Astrocyte (in vitro differentiated cells and primary cell): ENCODE measurements at regions not wholly inside any gene's neighbourhood (a gene's known extent, or its start where the extent isn't known, plus 50 kb on each side); places are given as distances from the start of the nearest gene placed in this dataset.
A peak's percentile ranks its signal among the peaks of the same experiment; 100 is the strongest.

Experiments
- DNase-seq: peaks from one replicate; pipeline ENCODE4 v3.0.0-alpha.2; 2010; ENCODE audit warnings: low read depth
- FAIRE-seq: peaks from 2 replicates; lab custom pipeline; 2011; peaks lifted over from hg19 to GRCh38; lab: Jason Lieb, UNC
- H2AFZ ChIP-seq: 2 replicates; pipeline ENCODE4 v1.6.0; 2012; ENCODE audit warnings: low read depth, low read length, inconsistent platforms
- H3K27ac ChIP-seq: 2 replicates; pipeline ENCODE4 v1.5.1; 2011; ENCODE audit warnings: low read depth, low read length, inconsistent platforms
- H3K27me3 ChIP-seq: 2 replicates; pipeline ENCODE4 v1.6.0; 2011; ENCODE audit warnings: low read length, inconsistent platforms; ENCODE audit not compliant: insufficient read depth
- H3K36me3 ChIP-seq: 2 replicates; pipeline ENCODE4 v1.5.1; 2011; ENCODE audit warnings: low read length, inconsistent platforms; ENCODE audit not compliant: insufficient read depth
- H3K4me1 ChIP-seq: 2 replicates; pipeline ENCODE4 v1.5.1; 2011; ENCODE audit warnings: low read length, inconsistent platforms; ENCODE audit not compliant: insufficient read depth
- H3K4me2 ChIP-seq: 2 replicates; pipeline ENCODE4 v1.6.0; 2012; ENCODE audit warnings: low read length, inconsistent platforms
- H3K4me3 ChIP-seq: 2 replicates; pipeline ENCODE4 v1.5.1; 2011; ENCODE audit warnings: low read depth, mild to moderate bottlenecking, low read length, inconsistent platforms; ENCODE audit not compliant: insufficient read depth
- H3K79me2 ChIP-seq: 2 replicates; pipeline ENCODE4 v1.6.0; 2012; ENCODE audit warnings: mild to moderate bottlenecking, low read length, inconsistent platforms; ENCODE audit not compliant: insufficient read depth
- H3K9ac ChIP-seq: 2 replicates; pipeline ENCODE4 v1.6.0; 2012; ENCODE audit warnings: mild to moderate bottlenecking, low read length, inconsistent platforms
- H3K9me3 ChIP-seq: 2 replicates; pipeline ENCODE4 v1.5.1; 2012; ENCODE audit warnings: low read depth, mild to moderate bottlenecking, low read length, inconsistent platforms; ENCODE audit not compliant: insufficient read depth
- H4K20me1 ChIP-seq: 2 replicates; pipeline ENCODE4 v1.6.0; 2012; ENCODE audit warnings: low read length, inconsistent platforms; ENCODE audit not compliant: insufficient read depth
- H3K27ac Mint-ChIP-seq: one replicate; pipeline ENCODE4 v1.8.0; 2021; ENCODE audit warnings: mild to moderate bottlenecking, mixed read lengths; ENCODE audit not compliant: unreplicated experiment
- H3K27me3 Mint-ChIP-seq: one replicate; pipeline ENCODE4 v1.8.0; 2021; ENCODE audit warnings: low read depth, mixed read lengths; ENCODE audit not compliant: unreplicated experiment
- H3K36me3 Mint-ChIP-seq: one replicate; pipeline ENCODE4 v1.8.0; 2021; ENCODE audit warnings: low read depth, mixed read lengths; ENCODE audit not compliant: unreplicated experiment
- H3K4me1 Mint-ChIP-seq: one replicate; pipeline ENCODE4 v1.8.0; 2021; ENCODE audit warnings: low read depth, mixed read lengths; ENCODE audit not compliant: unreplicated experiment
- H3K4me3 Mint-ChIP-seq: one replicate; pipeline ENCODE4 v1.8.0; 2021; ENCODE audit warnings: mild to moderate bottlenecking, moderate library complexity, mixed read lengths; ENCODE audit not compliant: unreplicated experiment
- H3K9me3 Mint-ChIP-seq: one replicate; pipeline ENCODE4 v1.8.0; 2021; ENCODE audit warnings: mild to moderate bottlenecking, mixed read lengths; ENCODE audit not compliant: unreplicated experiment
- CTCF ChIP-seq: IDR thresholded peaks from 2 replicates; pipeline ENCODE4 v1.5.1; 2011; ENCODE audit warnings: low read depth, mild to moderate bottlenecking, inconsistent platforms, low read length, moderate library complexity; ENCODE audit not compliant: insufficient read depth
- EZH2 ChIP-seq: IDR thresholded peaks from 2 replicates; pipeline ENCODE4 v1.6.1; 2012; ENCODE audit warnings: mild to moderate bottlenecking, low read length, inconsistent platforms; ENCODE audit not compliant: insufficient read depth

- Mint-ChIP-seq H3K27me3 (peaks cover 45% of the 10 kb centered on the region), H3K27ac (no peak overlapping the region), H3K4me3 (no peak overlapping the region), H3K4me1 (no peaks in the 10 kb centered on the region), H3K36me3 (no peaks in the 10 kb centered on the region), H3K9me3 (peaks cover 4% of the 10 kb centered on the region)
- no peaks in the 10 kb centered on the region for H3K36me3 ChIP-seq
- H3K27me3 ChIP-seq: no peaks in the 10 kb centered on the region
- no peaks in the 10 kb centered on the region for H3K79me2 ChIP-seq
- FAIRE-seq (no peak), DNase-seq (no peak)
- no peak overlapping the region for H2AFZ ChIP-seq
- H3K9me3 ChIP-seq: no peaks in the 10 kb centered on the region
- H3K4me3 ChIP-seq: no peak overlapping the region
- no peak overlapping the region for H3K9ac ChIP-seq
- H4K20me1 ChIP-seq: no peaks in the 10 kb centered on the region
- no peaks in the 10 kb centered on the region for H3K4me1 ChIP-seq
- no peak overlapping the region for H3K27ac ChIP-seq
- H3K4me2 ChIP-seq: no peak overlapping the region
- TF ChIP-seq CTCF (no peak), EZH2 (no peak)
Measured at GRCh38 chr14:104472073-104472472, 107.5 kb upstream of the C14orf180 start.

DNA sequence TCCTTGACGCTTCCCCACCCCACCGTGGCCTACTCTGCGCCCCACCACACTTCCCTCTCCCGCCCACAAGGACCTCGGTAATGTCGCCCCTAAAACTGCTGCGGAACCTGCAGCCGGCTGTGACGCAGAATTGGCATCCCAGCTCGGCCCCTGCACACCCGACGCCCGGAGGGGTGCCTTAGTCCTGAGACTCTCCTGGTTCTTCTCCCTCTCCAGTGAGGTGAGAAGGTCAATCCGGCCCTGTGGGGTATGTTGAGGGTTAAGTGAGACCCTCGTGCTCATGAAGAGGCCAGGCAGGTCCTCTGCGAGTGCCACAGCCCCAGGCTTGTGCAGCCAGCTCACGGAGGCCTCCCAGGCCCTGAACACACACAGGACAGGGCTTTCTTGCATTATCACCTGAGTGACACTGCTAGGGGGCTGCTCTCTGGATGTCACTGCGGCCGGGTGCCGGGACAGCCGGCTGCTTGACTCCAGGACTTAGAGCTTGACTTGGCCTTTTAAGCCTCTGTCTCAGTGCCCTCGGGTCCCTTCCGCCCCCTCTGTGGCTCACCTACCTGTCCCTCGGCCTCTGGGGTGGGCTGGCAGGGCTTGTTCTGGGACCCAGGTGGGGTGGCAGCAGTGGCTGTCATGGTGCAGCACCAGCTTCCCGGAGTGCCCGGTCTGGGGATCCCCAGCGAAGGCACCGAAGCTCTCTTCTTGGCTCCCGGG is 106.9 kb upstream of the C14orf180 start:
- Histone ChIP-seq H3K4me3 (no peak overlapping the region), H3K27ac (no peak overlapping the region), H2AFZ (no peak overlapping the region), H3K9me3 (no peaks in the 10 kb centered on the region), H3K9ac (no peak overlapping the region), H3K4me1 (no peaks in the 10 kb centered on the region), H3K36me3 (no peaks in the 10 kb centered on the region), H3K27me3 (no peaks in the 10 kb centered on the region), H4K20me1 (no peaks in the 10 kb centered on the region), H3K79me2 (no peaks in the 10 kb centered on the region), H3K4me2 (no peak overlapping the region)
- TF ChIP-seq EZH2: no peak
- no peak for TF ChIP-seq CTCF
- no peak for FAIRE-seq
- no peak overlapping the region for H3K4me3 Mint-ChIP-seq
- H3K9me3 Mint-ChIP-seq: peaks cover 6% of the 10 kb centered on the region
- H3K27me3 Mint-ChIP-seq: peaks cover 43% of the 10 kb centered on the region
- H3K4me1 Mint-ChIP-seq: no peaks in the 10 kb centered on the region
- DNase-seq: no peak
- peak overlapping the region; percentile 29 for H3K27ac Mint-ChIP-seq
- H3K36me3 Mint-ChIP-seq: no peaks in the 10 kb centered on the region

GRCh38 chr14:104473244-104473565 is 106.4 kb upstream of the C14orf180 start:
- FAIRE-seq: no peak
- H3K9me3 Mint-ChIP-seq: peaks cover 4% of the 10 kb centered on the region
- H3K4me3 Mint-ChIP-seq: no peak overlapping the region
- Histone ChIP-seq H3K9me3 (no peaks in the 10 kb centered on the region), H3K4me3 (no peak overlapping the region), H4K20me1 (no peaks in the 10 kb centered on the region), H3K4me2 (no peak overlapping the region), H3K27me3 (no peaks in the 10 kb centered on the region), H3K27ac (no peak overlapping the region), H3K79me2 (no peaks in the 10 kb centered on the region), H2AFZ (no peak overlapping the region), H3K36me3 (no peaks in the 10 kb centered on the region), H3K4me1 (no peaks in the 10 kb centered on the region), H3K9ac (no peak overlapping the region)
- no peak for DNase-seq
- H3K4me1 Mint-ChIP-seq: no peaks in the 10 kb centered on the region
- H3K36me3 Mint-ChIP-seq: no peaks in the 10 kb centered on the region
- no peak overlapping the region for H3K27ac Mint-ChIP-seq
- H3K27me3 Mint-ChIP-seq: peaks cover 40% of the 10 kb centered on the region
- no peak for TF ChIP-seq EZH2
- TF ChIP-seq CTCF: no peak
